ENCODE measurements at regions not wholly inside any gene's neighbourhood (a gene's known extent, or its start where the extent isn't known, plus 50 kb on each side); places are given as distances from the start of the nearest gene placed in this dataset.

GRCh38 chr2:18009891-18010290, 131.4 kb downstream of the KCNS3 start:
- H3K4me3 ChIP-seq (ENCODE audit: insufficient read depth, low read length, poor library complexity, severe bottlenecking) = no peak overlapping the region
- H3F3A ChIP-seq (ENCODE audit: insufficient read depth) = no peaks in the 10 kb centered on the region
- no peaks in the 10 kb centered on the region for H3K27me3 ChIP-seq (ENCODE audit: low read length)
- no peak overlapping the region for H3K9ac ChIP-seq (ENCODE audit: low read length)
- H3K79me2 ChIP-seq (ENCODE audit: insufficient read depth, low read length) = no peaks in the 10 kb centered on the region
- no peaks in the 10 kb centered on the region for H4K20me1 ChIP-seq (ENCODE audit: low read depth, low read length)
- H3K27ac ChIP-seq (ENCODE audit: low read depth, low read length) = no peak overlapping the region
- no peak overlapping the region for H3K4me2 ChIP-seq (ENCODE audit: low read depth, low read length, poor library complexity, severe bottlenecking)
- no peak overlapping the region for H2AFZ ChIP-seq (ENCODE audit: low read depth, low read length, severe bottlenecking)
- no peaks in the 10 kb centered on the region for H3K36me3 ChIP-seq (ENCODE audit: low read length)
- no peaks in the 10 kb centered on the region for H3K9me2 ChIP-seq (replicated peaks; ENCODE audit: insufficient read depth, low read length)
- no peaks in the 10 kb centered on the region for H3K9me3 ChIP-seq (ENCODE audit: insufficient read depth, low read length)
- TF ChIP-seq CTCF (IDR thresholded peaks at IDR 0.05; ENCODE audit: insufficient read depth, low read length, poor library complexity, severe bottlenecking) (no peak), EZH2phosphoT487 (conservative IDR thresholded peaks at IDR 0.05; ENCODE audit: low read length) (no peak)

- no peak overlapping the region for H3K4me3 ChIP-seq (ENCODE audit: insufficient read depth, low read length, poor library complexity, severe bottlenecking)
- H3K27me3 ChIP-seq (ENCODE audit: low read length) = no peaks in the 10 kb centered on the region
- H3K9me2 ChIP-seq (replicated peaks; ENCODE audit: insufficient read depth, low read length) = no peaks in the 10 kb centered on the region
- H3K9me3 ChIP-seq (ENCODE audit: insufficient read depth, low read length) = no peaks in the 10 kb centered on the region
- H3K79me2 ChIP-seq (ENCODE audit: insufficient read depth, low read length) = no peaks in the 10 kb centered on the region
- H3K27ac ChIP-seq (ENCODE audit: low read depth, low read length) = no peak overlapping the region
- no peak for TF ChIP-seq EZH2phosphoT487 (conservative IDR thresholded peaks at IDR 0.05; ENCODE audit: low read length)
- no peak for TF ChIP-seq CTCF (IDR thresholded peaks at IDR 0.05; ENCODE audit: insufficient read depth, low read length, poor library complexity, severe bottlenecking)
- H4K20me1 ChIP-seq (ENCODE audit: low read depth, low read length) = no peaks in the 10 kb centered on the region
- no peak overlapping the region for H2AFZ ChIP-seq (ENCODE audit: low read depth, low read length, severe bottlenecking)
- no peak overlapping the region for H3K9ac ChIP-seq (ENCODE audit: low read length)
- H3F3A ChIP-seq (ENCODE audit: insufficient read depth) = no peaks in the 10 kb centered on the region
- H3K36me3 ChIP-seq (ENCODE audit: low read length) = no peaks in the 10 kb centered on the region
- no peak overlapping the region for H3K4me2 ChIP-seq (ENCODE audit: low read depth, low read length, poor library complexity, severe bottlenecking)
Observed at GRCh38 chr2:18005411-18005810, 126.9 kb downstream of the KCNS3 start.

GRCh38 chr2:18001671-18002070, 123.2 kb downstream of the KCNS3 start:
- Histone ChIP-seq H3F3A (ENCODE audit: insufficient read depth) (no peaks in the 10 kb centered on the region), H3K27ac (ENCODE audit: low read depth, low read length) (no peak overlapping the region), H3K9ac (ENCODE audit: low read length) (no peak overlapping the region), H3K4me2 (ENCODE audit: low read depth, low read length, poor library complexity, severe bottlenecking) (no peak overlapping the region), H3K9me2 (replicated peaks; ENCODE audit: insufficient read depth, low read length) (no peaks in the 10 kb centered on the region), H3K9me3 (ENCODE audit: insufficient read depth, low read length) (no peaks in the 10 kb centered on the region), H3K36me3 (ENCODE audit: low read length) (no peaks in the 10 kb centered on the region), H2AFZ (ENCODE audit: low read depth, low read length, severe bottlenecking) (no peak overlapping the region), H3K79me2 (ENCODE audit: insufficient read depth, low read length) (no peaks in the 10 kb centered on the region), H3K27me3 (ENCODE audit: low read length) (no peaks in the 10 kb centered on the region), H3K4me3 (ENCODE audit: insufficient read depth, low read length, poor library complexity, severe bottlenecking) (no peak overlapping the region), H4K20me1 (ENCODE audit: low read depth, low read length) (no peaks in the 10 kb centered on the region)
- TF ChIP-seq CTCF (IDR thresholded peaks at IDR 0.05; ENCODE audit: insufficient read depth, low read length, poor library complexity, severe bottlenecking) (no peak), EZH2phosphoT487 (conservative IDR thresholded peaks at IDR 0.05; ENCODE audit: low read length) (no peak)
